ENCODE measurements at regions not wholly inside any gene's neighbourhood (a gene's known extent, or its start where the extent isn't known, plus 50 kb on each side); places are given as distances from the start of the nearest gene placed in this dataset.

DNA sequence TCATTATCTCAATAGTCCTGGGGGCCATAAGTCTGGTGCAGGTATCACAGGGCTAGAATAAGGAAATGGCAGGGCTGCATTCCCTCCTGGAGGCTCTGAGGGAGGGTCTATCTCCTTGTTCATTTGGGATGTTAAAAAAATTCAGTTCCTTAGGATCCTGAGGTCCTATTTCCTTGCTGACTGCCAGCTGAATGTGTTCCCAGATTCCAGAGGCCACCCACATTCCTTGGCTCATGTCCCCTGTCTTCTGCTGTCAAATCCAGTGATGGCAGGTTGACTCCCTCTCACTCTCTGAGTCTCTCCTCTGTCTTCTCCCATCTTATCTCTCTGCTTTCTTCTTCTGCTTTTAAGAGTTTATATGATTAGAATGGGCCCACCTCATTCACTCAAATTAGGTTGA is 400.6 kb downstream of the PTPRU start:
- Histone ChIP-seq H3K4me3 (no peak overlapping the region), H3K4me1 (no peaks in the 10 kb centered on the region), H3K27me3 (no peaks in the 10 kb centered on the region), H3K27ac (no peak overlapping the region), H3K9me3 (no peaks in the 10 kb centered on the region), H3K36me3 (no peaks in the 10 kb centered on the region)
- no peak for DNase-seq (ENCODE audit: low spot score in 2 of 2)
- intact Hi-C loops (cut with DNase I; ENCODE audit: low total_unique reads) = no loop called here
- TF ChIP-seq, protein P1, sequence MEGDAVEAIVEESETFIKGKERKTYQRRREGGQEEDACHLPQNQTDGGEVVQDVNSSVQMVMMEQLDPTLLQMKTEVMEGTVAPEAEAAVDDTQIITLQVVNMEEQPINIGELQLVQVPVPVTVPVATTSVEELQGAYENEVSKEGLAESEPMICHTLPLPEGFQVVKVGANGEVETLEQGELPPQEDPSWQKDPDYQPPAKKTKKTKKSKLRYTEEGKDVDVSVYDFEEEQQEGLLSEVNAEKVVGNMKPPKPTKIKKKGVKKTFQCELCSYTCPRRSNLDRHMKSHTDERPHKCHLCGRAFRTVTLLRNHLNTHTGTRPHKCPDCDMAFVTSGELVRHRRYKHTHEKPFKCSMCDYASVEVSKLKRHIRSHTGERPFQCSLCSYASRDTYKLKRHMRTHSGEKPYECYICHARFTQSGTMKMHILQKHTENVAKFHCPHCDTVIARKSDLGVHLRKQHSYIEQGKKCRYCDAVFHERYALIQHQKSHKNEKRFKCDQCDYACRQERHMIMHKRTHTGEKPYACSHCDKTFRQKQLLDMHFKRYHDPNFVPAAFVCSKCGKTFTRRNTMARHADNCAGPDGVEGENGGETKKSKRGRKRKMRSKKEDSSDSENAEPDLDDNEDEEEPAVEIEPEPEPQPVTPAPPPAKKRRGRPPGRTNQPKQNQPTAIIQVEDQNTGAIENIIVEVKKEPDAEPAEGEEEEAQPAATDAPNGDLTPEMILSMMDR (IDR thresholded peaks at IDR 0.05) = no peak
- TF ChIP-seq POLR2AphosphoS5 (IDR thresholded peaks at IDR 0.05) = no peak
- TF ChIP-seq POLR2A (IDR thresholded peaks at IDR 0.05) = no peak

DNA sequence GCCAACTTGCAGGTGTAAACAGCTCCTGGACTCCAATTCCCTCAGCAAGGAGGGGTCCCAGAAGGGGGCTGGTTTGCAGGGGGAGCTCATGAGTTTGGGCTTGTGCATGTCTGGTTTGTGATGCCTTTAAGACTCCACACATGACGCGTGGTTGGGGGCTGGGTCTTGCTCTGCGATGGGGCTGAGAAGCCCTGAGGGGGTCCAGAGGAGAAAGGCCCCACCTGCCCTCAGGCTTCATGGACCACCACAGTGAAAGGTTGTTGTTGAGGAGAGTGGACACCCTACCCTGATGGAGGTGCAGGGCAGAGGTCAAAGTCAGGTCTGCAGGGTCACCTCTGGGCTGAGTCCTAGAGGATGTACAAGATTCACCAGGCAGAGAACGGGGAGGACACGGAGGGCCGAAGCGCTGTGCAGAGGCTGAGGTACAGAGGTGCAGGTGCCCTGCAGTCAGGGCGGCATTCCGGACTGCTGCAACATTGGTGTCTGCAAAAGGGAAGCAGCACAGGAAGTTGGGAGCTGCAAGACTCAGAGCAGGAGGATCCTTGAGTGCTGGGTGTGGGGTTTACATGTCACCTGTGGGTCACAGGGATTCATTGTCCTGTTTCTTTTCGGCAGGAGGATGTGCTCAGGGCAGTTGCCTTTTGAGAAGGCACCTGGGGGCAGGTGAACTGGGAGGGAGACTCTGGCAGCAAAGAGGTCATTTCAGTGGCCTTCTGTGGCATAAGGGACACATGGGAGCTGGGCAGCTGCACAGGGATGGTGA is 399.4 kb downstream of the PTPRU start:
- H3K27ac ChIP-seq = no peak overlapping the region
- intact Hi-C loops (cut with DNase I; ENCODE audit: low total_unique reads) = no loop called here
- TF ChIP-seq, protein P1 (IDR thresholded peaks at IDR 0.05) = no peak
- no peak for TF ChIP-seq POLR2AphosphoS5 (IDR thresholded peaks at IDR 0.05)
- no peak for TF ChIP-seq POLR2A (IDR thresholded peaks at IDR 0.05)
- H3K36me3 ChIP-seq = no peaks in the 10 kb centered on the region
- H3K27me3 ChIP-seq = no peaks in the 10 kb centered on the region
- peak in 1 of 2 donors; percentile 43 for DNase-seq (ENCODE audit: low spot score in 2 of 2)
- no peaks in the 10 kb centered on the region for H3K4me1 ChIP-seq
- H3K9me3 ChIP-seq = no peaks in the 10 kb centered on the region
- H3K4me3 ChIP-seq = no peak overlapping the region

DNA sequence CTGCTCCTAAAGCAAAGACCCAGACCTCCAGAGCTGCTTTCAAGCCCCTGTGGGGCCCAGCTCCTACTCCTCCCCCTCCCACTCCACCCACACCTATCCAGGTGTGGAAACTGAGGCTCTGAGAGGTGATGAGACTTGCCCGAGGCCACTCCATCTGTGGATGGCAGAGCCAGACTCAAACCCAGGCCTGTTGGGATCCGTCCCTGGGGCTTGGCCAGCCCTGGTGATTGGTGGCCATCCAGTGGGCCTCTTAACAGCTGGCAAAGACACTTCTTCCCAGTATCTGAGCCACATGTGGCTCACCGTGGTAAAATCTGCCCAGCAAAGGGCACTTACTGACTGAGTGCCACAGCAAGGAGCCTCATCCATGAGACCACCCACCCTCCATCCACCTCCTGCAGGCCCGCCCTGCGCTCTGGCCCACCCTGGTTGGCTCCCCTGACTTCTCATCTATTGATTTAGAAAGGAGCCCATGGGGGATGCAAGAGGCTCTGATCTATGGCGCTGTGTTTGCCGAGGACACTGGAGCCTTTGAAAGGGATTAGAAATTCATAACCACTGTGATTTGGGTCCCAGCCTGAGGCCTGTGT is 398.5 kb downstream of the PTPRU start:
- intact Hi-C loops (cut with DNase I; ENCODE audit: low total_unique reads) = no loop called here
- Histone ChIP-seq H3K27me3 (no peaks in the 10 kb centered on the region), H3K4me3 (no peak overlapping the region), H3K27ac (no peak overlapping the region), H3K4me1 (no peaks in the 10 kb centered on the region), H3K36me3 (no peaks in the 10 kb centered on the region), H3K9me3 (no peaks in the 10 kb centered on the region)
- TF ChIP-seq POLR2A (IDR thresholded peaks at IDR 0.05) (no peak), POLR2AphosphoS5 (IDR thresholded peaks at IDR 0.05) (no peak)
- TF ChIP-seq, protein P1 (IDR thresholded peaks at IDR 0.05) = no peak
- DNase-seq (ENCODE audit: low spot score in 2 of 2) = peak in 1 of 2 donors; percentile 31

DNA sequence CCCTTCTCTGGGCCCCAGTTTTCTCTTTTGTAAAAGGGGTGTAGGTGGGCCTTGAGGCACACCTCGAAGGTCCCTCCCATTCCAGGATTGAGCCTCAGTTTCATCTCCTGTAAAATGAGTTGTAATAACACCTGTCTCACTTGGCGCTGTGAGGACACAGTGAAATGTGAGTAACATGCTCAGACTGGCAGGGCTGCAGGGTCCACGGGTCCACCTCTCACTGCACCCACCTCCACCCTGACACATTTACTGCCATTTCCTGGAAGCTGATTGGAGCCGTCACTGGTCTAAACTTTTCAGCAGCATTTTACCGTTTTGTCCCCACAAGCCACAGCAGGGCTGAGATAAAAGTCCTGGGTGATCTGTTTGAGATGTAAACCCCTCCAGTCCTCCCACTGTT is 398.0 kb downstream of the PTPRU start:
- intact Hi-C loops (cut with DNase I; ENCODE audit: low total_unique reads) = no loop called here
- TF ChIP-seq POLR2AphosphoS5 (IDR thresholded peaks at IDR 0.05) (no peak), POLR2A (IDR thresholded peaks at IDR 0.05) (no peak)
- TF ChIP-seq, protein P1 (IDR thresholded peaks at IDR 0.05) = no peak
- H3K4me1 ChIP-seq = no peaks in the 10 kb centered on the region
- H3K9me3 ChIP-seq = no peaks in the 10 kb centered on the region
- no peaks in the 10 kb centered on the region for H3K27me3 ChIP-seq
- no peak overlapping the region for H3K27ac ChIP-seq
- H3K4me3 ChIP-seq = no peak overlapping the region
- DNase-seq (ENCODE audit: low spot score in 2 of 2) = peak in 1 of 2 donors; percentile 27
- no peaks in the 10 kb centered on the region for H3K36me3 ChIP-seq

DNA sequence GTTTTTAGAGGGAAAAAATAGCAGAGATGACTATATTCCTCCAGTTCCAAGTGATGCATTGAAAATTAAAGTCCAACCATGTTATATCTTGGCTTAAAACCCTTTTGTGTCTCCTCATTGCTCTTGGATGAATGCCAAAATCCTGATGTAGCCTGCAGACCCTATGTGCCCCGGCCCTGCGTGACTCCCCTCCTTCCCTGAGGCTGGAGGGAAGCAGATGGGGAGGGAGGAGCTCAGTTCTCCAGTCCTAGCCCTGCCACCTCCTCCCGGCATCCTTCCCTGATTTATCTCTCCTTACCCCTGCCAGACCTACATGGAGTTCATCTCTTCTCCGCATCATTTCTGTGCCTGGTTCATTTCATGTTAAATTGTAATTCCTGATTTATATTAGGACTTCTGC is 397.4 kb downstream of the PTPRU start:
- H3K4me1 ChIP-seq = no peaks in the 10 kb centered on the region
- H3K9me3 ChIP-seq = peaks cover 0 to under 1% of the 10 kb centered on the region in 2 donors
- no peak overlapping the region for H3K27ac ChIP-seq
- no peak for DNase-seq (ENCODE audit: low spot score in 2 of 2)
- intact Hi-C loops (cut with DNase I; ENCODE audit: low total_unique reads) = no loop called here
- TF ChIP-seq, protein P1 (IDR thresholded peaks at IDR 0.05) = no peak
- TF ChIP-seq POLR2AphosphoS5 (IDR thresholded peaks at IDR 0.05) = no peak
- no peak for TF ChIP-seq POLR2A (IDR thresholded peaks at IDR 0.05)
- no peaks in the 10 kb centered on the region for H3K36me3 ChIP-seq
- H3K27me3 ChIP-seq = no peaks in the 10 kb centered on the region
- H3K4me3 ChIP-seq = no peak overlapping the region
